SK-N-SH treated with all-trans-retinoic acid at 6 μM for 48 hours (cell line): ENCODE measurements at regions not wholly inside any gene's neighbourhood (a gene's known extent, or its start where the extent isn't known, plus 50 kb on each side); places are given as distances from the start of the nearest gene placed in this dataset.

ENCODE experiments used
- ATAC-seq: fragments of 200-7000 bp; cut with Tn5 transposase; 3 replicates; pipeline ENCODE4 v1.9.1; 2020; ENCODE audit warnings: mild to moderate bottlenecking, moderate library complexity
- ARNTL ChIP-seq: fragments of 450-650 bp; formaldehyde crosslinking; IDR thresholded peaks from 2 replicates; pipeline ENCODE4 v1.5.0; 2020; ENCODE audit warnings: low read depth, mild to moderate bottlenecking, moderate library complexity, borderline replicate concordance
- BACH2 ChIP-seq: fragments of 250-450 bp; sonication (Bioruptor Pico); IDR thresholded peaks from 2 replicates; pipeline ENCODE4 v1.9.0; 2021; ENCODE audit warnings: mild to moderate bottlenecking, borderline replicate concordance
- CSDC2 ChIP-seq: fragments of 250-450 bp; sonication (Bioruptor Pico); IDR thresholded peaks from 2 replicates; pipeline ENCODE4 v1.5.0; 2020; ENCODE audit warnings: mild to moderate bottlenecking, moderate library complexity
- ESRRG ChIP-seq: fragments of 250-450 bp; sonication (Bioruptor Pico); IDR thresholded peaks from 2 replicates; pipeline ENCODE4 v1.6.1; 2021; ENCODE audit warnings: mild to moderate bottlenecking
- GLIS3 ChIP-seq: fragments of 250-450 bp; sonication (Bioruptor Pico); IDR thresholded peaks from 2 replicates; pipeline ENCODE4 v1.5.0; 2020; ENCODE audit warnings: mild to moderate bottlenecking, moderate library complexity
- OSR1 ChIP-seq: fragments of 250-450 bp; sonication (Bioruptor Pico); IDR thresholded peaks from 2 replicates; pipeline ENCODE4 v1.8.0; 2022; ENCODE audit warnings: moderate library complexity, mild to moderate bottlenecking, inconsistent platforms
- POU6F1 ChIP-seq: fragments of 250-450 bp; sonication (Bioruptor Pico); IDR thresholded peaks from 2 replicates; pipeline ENCODE4 v1.8.0; 2021; ENCODE audit warnings: low read depth, mild to moderate bottlenecking, moderate library complexity, borderline replicate concordance
- PPARA ChIP-seq: fragments of 250-450 bp; sonication (Bioruptor Pico); IDR thresholded peaks from 2 replicates; pipeline ENCODE4 v1.5.0; 2020; ENCODE audit warnings: mild to moderate bottlenecking, borderline replicate concordance
- RARB ChIP-seq: fragments of 250-450 bp; sonication (Bioruptor Pico); IDR thresholded peaks from 2 replicates; pipeline ENCODE4 v1.8.0; 2021; ENCODE audit warnings: mild to moderate bottlenecking, moderate library complexity
- TCF4 ChIP-seq: fragments of 250-450 bp; sonication (Bioruptor Pico); IDR thresholded peaks from 2 replicates; pipeline ENCODE4 v1.8.0; 2021; ENCODE audit warnings: mild to moderate bottlenecking, moderate library complexity, borderline replicate concordance
- TOX ChIP-seq: fragments of 250-450 bp; sonication (Bioruptor Pico); IDR thresholded peaks from 2 replicates; pipeline ENCODE4 v1.8.0; 2021; ENCODE audit warnings: mild to moderate bottlenecking, moderate library complexity, borderline replicate concordance
- TSHZ2 ChIP-seq: fragments of 250-450 bp; sonication (Bioruptor Pico); IDR thresholded peaks from 2 replicates; pipeline ENCODE4 v1.5.0; 2020; ENCODE audit warnings: mild to moderate bottlenecking, moderate library complexity
- ZFP3 ChIP-seq: fragments of 250-450 bp; sonication (Bioruptor Pico); IDR thresholded peaks from 2 replicates; pipeline ENCODE4 v1.5.0; 2020; ENCODE audit warnings: mild to moderate bottlenecking, moderate library complexity
- ZFP30 ChIP-seq: fragments of 450-650 bp; formaldehyde crosslinking; IDR thresholded peaks from 2 replicates; pipeline ENCODE4 v1.5.0; 2022; ENCODE audit warnings: mild to moderate bottlenecking, moderate library complexity
- ZNF565 ChIP-seq: fragments of 450-650 bp; formaldehyde crosslinking; conservative IDR thresholded peaks from 2 replicates; pipeline ENCODE4 v1.5.0; 2020; ENCODE audit warnings: low read depth, mild to moderate bottlenecking, moderate library complexity
- ZNF8 ChIP-seq: fragments of 450-650 bp; formaldehyde crosslinking; IDR thresholded peaks from 2 replicates; pipeline ENCODE4 v1.5.0; 2020; ENCODE audit warnings: mild to moderate bottlenecking, moderate library complexity
- TF ChIP-seq, protein P1 (sequence below): fragments of 250-450 bp; sonication (Bioruptor Pico); IDR thresholded peaks from 2 replicates; pipeline ENCODE4 v1.5.1; 2020; ENCODE audit warnings: low read depth, mild to moderate bottlenecking, moderate library complexity
- TF ChIP-seq, protein P2 (sequence below): fragments of 250-450 bp; sonication (Bioruptor Pico); IDR thresholded peaks from 2 replicates; pipeline ENCODE4 v1.8.0; 2020; ENCODE audit warnings: mild to moderate bottlenecking, moderate library complexity, borderline replicate concordance
- TF ChIP-seq, protein P3 (sequence below): fragments of 250-450 bp; sonication (Bioruptor Pico); IDR thresholded peaks from 2 replicates; pipeline ENCODE4 v1.5.1; 2021; ENCODE audit warnings: mild to moderate bottlenecking, moderate library complexity

DNA sequence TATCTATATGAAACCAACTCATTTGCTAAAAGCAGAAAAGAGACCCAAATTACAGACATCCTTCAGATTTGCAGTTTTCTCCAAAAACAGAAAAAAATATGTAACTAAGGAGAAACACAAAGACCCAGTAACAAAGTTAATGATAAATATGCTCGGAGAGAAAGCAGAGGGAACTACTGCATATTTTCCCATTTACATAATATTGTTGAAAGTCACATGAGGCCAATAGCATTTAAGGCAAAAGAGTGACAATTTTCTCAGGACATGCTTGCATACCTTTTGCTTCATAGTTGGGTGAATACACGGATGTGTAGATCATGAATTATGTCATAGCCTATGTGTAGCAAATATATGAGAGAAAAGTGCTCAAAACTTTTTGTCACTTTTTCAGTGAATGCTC lies 310.3 kb downstream of the EFNB2 start:
- TF ChIP-seq ZFP3 (no peak), PPARA (CRISPR knock-in tag) (no peak), TOX (CRISPR knock-in tag) (no peak), RARB (no peak), ZNF8 (CRISPR knock-in tag) (no peak), ZNF565 (no peak), POU6F1 (CRISPR knock-in tag) (no peak)
- TF ChIP-seq, protein P1, sequence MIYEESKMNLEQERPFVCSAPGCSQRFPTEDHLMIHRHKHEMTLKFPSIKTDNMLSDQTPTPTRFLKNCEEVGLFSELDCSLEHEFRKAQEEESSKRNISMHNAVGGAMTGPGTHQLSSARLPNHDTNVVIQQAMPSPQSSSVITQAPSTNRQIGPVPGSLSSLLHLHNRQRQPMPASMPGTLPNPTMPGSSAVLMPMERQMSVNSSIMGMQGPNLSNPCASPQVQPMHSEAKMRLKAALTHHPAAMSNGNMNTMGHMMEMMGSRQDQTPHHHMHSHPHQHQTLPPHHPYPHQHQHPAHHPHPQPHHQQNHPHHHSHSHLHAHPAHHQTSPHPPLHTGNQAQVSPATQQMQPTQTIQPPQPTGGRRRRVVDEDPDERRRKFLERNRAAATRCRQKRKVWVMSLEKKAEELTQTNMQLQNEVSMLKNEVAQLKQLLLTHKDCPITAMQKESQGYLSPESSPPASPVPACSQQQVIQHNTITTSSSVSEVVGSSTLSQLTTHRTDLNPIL: no peak
- no peak for ATAC-seq

DNA sequence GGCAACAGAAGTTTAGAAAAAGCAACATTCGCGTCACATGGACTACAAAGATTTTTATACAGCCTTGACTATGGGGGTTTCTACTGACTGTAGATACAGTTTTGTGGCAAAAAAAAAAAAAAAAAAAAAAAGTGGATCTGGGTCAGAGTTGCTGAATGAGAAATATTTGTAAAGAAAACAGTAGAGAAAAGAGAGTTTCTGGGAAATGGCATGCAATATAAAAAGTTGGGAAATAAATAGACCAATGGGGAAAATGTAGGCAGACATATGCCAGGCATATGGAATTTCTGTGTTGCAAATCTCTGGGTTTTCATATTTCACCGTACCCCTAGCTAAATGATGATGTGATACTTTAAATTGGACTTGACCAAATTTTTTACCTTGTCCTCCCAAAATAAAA lies 315.3 kb downstream of the EFNB2 start:
- TF ChIP-seq POU6F1 (CRISPR knock-in tag) (no peak), GLIS3 (no peak)
- no peak for ATAC-seq

- TF ChIP-seq PPARA (CRISPR knock-in tag) (no peak), OSR1 (CRISPR knock-in tag) (no peak)
- no peak for ATAC-seq
Observed at GRCh38 chr13:106213028-106213757, 322.3 kb downstream of the EFNB2 start.

- TF ChIP-seq PPARA (CRISPR knock-in tag): no peak
- no peak for TF ChIP-seq ZFP30 (CRISPR knock-in tag)
- TF ChIP-seq ZNF565: no peak
- TF ChIP-seq TOX (CRISPR knock-in tag): no peak
- no peak for TF ChIP-seq ARNTL (CRISPR knock-in tag)
- ATAC-seq: no peak
Observed at GRCh38 chr13:106212386-106213010, 323.0 kb downstream of the EFNB2 start.

DNA sequence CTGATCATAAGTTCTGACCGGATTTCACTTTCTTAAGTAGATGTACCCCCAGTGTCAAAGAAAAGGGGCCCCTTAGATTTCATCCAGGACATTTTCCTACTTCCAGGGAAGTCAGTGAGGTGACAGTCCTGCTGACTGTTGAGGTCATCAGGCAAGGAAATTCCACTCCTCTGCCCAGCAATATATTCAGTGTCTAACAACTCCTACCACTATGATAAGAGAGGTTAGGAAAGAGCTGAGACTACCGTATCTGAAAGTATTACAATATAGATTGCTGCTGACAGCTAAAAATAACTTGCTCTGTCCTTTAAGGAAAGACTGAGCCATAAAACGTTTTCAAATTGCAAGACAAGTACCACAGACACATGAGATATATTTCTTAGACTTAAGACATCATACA lies 325.1 kb downstream of the EFNB2 start:
- ATAC-seq: no peak
- TF ChIP-seq ZFP30 (CRISPR knock-in tag): no peak
- TF ChIP-seq, protein P2, sequence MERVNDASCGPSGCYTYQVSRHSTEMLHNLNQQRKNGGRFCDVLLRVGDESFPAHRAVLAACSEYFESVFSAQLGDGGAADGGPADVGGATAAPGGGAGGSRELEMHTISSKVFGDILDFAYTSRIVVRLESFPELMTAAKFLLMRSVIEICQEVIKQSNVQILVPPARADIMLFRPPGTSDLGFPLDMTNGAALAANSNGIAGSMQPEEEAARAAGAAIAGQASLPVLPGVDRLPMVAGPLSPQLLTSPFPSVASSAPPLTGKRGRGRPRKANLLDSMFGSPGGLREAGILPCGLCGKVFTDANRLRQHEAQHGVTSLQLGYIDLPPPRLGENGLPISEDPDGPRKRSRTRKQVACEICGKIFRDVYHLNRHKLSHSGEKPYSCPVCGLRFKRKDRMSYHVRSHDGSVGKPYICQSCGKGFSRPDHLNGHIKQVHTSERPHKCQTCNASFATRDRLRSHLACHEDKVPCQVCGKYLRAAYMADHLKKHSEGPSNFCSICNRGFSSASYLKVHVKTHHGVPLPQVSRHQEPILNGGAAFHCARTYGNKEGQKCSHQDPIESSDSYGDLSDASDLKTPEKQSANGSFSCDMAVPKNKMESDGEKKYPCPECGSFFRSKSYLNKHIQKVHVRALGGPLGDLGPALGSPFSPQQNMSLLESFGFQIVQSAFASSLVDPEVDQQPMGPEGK (CRISPR knock-in tag): no peak
- TF ChIP-seq CSDC2 (CRISPR knock-in tag): no peak
- TF ChIP-seq, protein P3, sequence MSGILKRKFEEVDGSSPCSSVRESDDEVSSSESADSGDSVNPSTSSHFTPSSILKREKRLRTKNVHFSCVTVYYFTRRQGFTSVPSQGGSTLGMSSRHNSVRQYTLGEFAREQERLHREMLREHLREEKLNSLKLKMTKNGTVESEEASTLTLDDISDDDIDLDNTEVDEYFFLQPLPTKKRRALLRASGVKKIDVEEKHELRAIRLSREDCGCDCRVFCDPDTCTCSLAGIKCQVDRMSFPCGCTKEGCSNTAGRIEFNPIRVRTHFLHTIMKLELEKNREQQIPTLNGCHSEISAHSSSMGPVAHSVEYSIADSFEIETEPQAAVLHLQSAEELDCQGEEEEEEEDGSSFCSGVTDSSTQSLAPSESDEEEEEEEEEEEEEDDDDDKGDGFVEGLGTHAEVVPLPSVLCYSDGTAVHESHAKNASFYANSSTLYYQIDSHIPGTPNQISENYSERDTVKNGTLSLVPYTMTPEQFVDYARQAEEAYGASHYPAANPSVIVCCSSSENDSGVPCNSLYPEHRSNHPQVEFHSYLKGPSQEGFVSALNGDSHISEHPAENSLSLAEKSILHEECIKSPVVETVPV (CRISPR knock-in tag): no peak
- TF ChIP-seq BACH2 (CRISPR knock-in tag): no peak
- TF ChIP-seq TOX (CRISPR knock-in tag): no peak
- TF ChIP-seq TCF4 (CRISPR knock-in tag): no peak
- TF ChIP-seq ESRRG: no peak
- TF ChIP-seq POU6F1 (CRISPR knock-in tag): no peak
- TF ChIP-seq GLIS3: no peak
- no peak for TF ChIP-seq ZNF8 (CRISPR knock-in tag)
- TF ChIP-seq PPARA (CRISPR knock-in tag): no peak
- TF ChIP-seq OSR1 (CRISPR knock-in tag): no peak
- no peak for TF ChIP-seq TSHZ2 (CRISPR knock-in tag)
